HG02938 (cell line): ENCODE measurements at regions not wholly inside any gene's neighbourhood (a gene's known extent, or its start where the extent isn't known, plus 50 kb on each side); places are given as distances from the start of the nearest gene placed in this dataset.
A peak's percentile ranks its signal among the peaks of the same experiment; 100 is the strongest.

ENCODE experiments used
- ATAC-seq: cut with Tn5 transposase; IDR thresholded peaks from one replicate; pipeline ENCODE4 v1.9.1; 2021; ENCODE audit warnings: mild to moderate bottlenecking, moderate library complexity; ENCODE audit not compliant: unreplicated experiment

DNA sequence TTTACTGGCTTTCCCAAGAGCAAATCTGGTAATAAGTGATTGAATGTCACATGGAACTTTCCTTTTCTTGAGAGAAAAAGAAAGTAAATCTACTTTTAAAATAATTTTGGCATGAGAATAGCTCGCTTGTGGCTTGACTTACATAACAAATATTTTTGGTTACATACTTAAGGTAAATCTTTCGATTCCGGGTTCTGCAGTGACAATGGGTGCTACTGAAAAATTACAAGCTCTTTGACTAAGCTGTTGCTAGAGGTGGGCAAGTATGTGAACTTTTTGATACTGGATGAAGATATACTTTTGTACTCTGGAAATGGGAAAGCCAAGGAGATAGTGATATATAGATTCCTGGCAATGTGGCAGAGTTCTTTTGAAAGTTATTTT is 51.9 kb upstream of the OTOL1 start:
- ATAC-seq: no peak

DNA sequence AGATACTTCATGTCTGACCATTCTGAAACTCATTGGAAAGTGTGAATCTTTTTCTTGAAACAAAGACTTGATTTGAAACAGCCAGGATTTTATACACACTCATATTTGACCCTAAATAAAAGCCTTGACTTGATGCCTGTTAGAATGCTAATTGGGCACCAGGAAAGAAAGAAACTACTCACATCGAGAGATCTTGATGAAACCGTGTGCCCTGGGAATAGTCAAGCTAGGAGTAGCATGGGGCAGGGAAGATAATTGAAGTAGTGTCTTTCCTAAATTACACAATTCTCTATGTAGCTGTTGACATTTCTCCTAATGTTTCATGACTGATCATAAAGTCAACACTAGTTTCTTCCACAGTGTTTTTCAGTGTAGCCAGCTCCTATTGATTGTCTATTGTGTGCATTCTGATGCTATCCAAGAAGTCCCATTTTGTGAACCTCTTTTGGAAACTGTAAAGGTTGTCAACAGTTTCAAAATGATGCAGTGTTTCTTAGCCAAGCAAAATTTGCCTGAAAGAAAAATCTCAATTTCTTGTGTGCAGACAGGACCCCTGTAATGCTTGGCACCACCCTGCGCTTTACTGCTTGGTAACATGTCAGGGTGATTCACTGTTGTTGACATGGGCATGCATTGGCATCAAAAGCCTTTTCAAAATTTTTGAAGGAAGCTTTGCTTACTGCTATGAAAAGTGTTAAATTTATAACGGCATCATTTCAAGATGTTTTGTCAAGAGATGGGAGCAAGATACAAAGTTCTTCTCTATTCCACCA is 52.5 kb upstream of the OTOL1 start:
- no peak for ATAC-seq

DNA sequence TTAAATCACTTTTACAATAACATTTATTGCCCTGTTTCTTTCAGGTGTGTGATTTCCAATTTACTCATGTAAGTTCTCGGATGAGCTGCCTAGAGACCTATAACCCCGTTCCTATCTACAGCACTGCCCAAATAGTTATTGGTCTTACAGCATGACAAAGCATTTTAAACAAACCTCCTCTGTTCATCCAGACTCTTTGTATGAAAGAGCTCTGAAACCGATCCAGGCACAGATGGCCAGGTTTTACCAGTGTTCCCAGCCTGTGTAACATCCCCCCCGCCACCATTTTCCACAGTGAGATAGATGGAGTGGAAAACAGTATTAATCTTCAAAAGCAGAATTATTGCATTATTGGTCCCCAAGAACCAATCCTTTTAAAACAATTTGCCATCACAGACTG is 59.0 kb upstream of the SPTSSB start:
- ATAC-seq: no peak

DNA sequence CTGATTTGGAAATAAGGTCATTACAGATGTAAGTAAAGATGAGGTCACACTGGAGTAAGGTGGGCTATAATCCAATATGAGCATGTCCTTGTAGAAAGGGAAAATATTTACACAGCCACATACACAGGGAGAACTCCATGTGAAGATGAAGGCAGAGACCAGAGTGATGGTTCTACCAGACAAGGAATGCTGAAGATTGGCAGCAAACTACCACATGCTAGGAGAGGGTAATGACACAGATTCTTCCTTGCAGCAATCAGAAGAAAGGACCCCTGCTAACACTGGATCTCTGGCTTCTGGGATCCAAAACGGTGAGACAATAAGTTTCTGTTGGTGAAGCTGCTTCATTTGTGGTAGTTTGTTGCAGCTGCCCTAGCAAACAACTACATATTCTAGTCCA is 56.0 kb upstream of the SPTSSB start:
- ATAC-seq: no peak

DNA sequence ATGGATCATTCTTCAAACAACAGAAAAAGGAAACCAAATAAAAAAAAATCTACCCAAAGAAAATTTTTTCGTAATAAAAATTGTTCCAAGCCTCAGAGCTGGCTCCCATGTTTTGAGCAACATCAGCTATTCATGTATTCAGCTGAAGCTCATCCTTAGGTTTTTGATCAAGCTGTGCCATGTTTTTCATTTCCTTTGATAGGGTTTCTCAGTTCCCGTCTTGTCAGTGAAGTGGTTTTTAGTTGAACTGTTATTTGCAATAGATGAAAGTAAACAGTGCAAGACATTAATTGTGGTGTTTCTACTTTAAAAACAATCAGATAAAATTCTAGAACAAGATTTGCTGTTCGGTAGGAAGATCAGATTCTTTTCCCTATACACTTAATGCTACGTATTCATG is 55.4 kb upstream of the SPTSSB start:
- ATAC-seq: no peak

DNA sequence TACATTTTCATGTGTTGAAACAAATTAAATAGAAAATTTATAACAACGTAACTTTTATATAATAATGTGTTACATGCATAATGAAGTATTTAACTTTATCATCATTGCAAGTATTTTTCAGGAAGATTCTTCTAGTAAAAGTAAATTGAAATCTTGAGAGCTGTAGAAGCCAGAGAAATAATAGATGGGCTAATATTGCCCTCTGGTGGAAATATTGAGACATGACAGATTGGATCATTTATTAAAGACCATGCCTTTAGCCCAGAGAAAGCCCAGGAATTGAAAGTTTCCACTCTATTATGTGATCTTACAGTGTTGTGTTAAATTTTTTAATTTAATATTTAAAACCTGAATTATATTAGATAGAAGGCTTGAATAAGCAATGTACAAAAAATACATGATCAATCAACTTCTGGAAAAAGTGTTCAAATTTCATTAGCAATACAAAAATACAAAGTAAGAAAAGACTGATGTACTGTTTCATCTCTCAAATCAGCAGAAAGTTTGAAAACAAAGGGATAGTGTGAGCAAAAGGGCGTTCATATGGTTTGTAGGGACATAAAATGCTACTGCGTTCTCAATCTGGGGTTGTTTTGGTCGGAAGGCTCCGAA is 52.7 kb upstream of the SPTSSB start:
- ATAC-seq: peak; percentile 59

DNA sequence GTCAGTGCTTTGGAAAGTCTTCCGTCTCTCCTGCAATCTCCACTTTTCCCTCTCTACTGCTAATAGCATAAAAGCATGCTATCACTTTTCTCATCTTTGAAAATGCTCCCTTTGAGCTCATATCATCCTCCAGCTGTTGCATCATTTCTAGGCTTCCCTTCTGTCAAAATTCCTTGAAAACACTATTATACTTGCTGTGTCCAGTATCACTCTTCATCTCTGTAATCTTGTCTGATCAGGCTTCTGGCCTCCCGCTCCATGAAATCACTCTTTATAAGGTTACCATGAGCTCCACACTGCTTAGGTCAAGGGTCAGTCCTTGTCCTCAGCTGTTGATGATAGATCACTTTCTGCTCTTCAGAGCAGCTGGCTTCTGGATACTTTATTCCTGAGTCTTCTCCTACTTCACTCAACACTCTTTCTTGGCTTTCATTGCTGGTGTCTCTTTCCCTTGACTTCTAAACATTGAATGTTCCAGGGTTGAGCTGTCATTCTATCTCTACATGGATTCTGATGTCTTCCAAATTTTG is 50.9 kb upstream of the SPTSSB start:
- no peak for ATAC-seq
